ENCODE measurements at regions not wholly inside any gene's neighbourhood (a gene's known extent, or its start where the extent isn't known, plus 50 kb on each side); places are given as distances from the start of the nearest gene placed in this dataset.

GRCh38 chr9:86526021-86526420 lies 171.8 kb upstream of the TUT7 start (continued):
- TF ChIP-seq ZNF589 (CRISPR knock-in tag; IDR thresholded peaks at IDR 0.05; ENCODE audit: low read depth): no peak
- TF ChIP-seq VEZF1 (CRISPR knock-in tag; IDR thresholded peaks at IDR 0.05): no peak

- Histone ChIP-seq H3K27me3 (ENCODE audit: control insufficient read depth in 2 of 2, insufficient read depth in 2 of 2, low read length in 2 of 2) (no peaks in the 10 kb centered on the region), H3K9ac (ENCODE audit: insufficient read depth in 1 of 2, low read depth in 2 of 2, low read length in 2 of 2) (no peak overlapping the region), H3K27ac (ENCODE audit: extremely low read depth, low read depth, low read length) (no peak overlapping the region), H2AFZ (ENCODE audit: low read depth, low read length) (no peak overlapping the region), H3K9me3 (replicated peaks; ENCODE audit: control insufficient read depth, insufficient read depth, low read depth, low read length) (no peaks in the 10 kb centered on the region), H3K4me3 (no peak overlapping the region), H3K79me2 (ENCODE audit: control insufficient read depth, insufficient read depth, low read length) (no peaks in the 10 kb centered on the region), H3K4me2 (ENCODE audit: insufficient read depth, low read length) (no peak overlapping the region), H3K9me1 (ENCODE audit: control insufficient read depth, insufficient read depth, low read length) (no peaks in the 10 kb centered on the region), H3K4me1 (replicated peaks in 1 of 2; ENCODE audit: control insufficient read depth in 2 of 2, insufficient read depth in 2 of 2, low read length in 2 of 2) (no peaks in the 10 kb centered on the region), H3K36me3 (ENCODE audit: control insufficient read depth, insufficient read depth, low read length) (no peaks in the 10 kb centered on the region), H4K20me1 (replicated peaks; ENCODE audit: control insufficient read depth, insufficient read depth, low read length) (no peaks in the 10 kb centered on the region)
- ChIA-PET CTCF (ENCODE audit: low intra/inter-chr PET ratio) (no interaction called here), POLR2A (no interaction called here)
- intact Hi-C loops (cut with micrococcal nuclease) (no loop called here), in situ Hi-C loops (cut with MboI) (no loop called here)
- DNase-seq (ENCODE audit: extremely low read depth in 1 of 4, low spot score in 3 of 4): no peak
- FAIRE-seq: no peak
- ATAC-seq: no peak
- TF ChIP-seq ZSCAN32 (CRISPR knock-in tag; IDR thresholded peaks at IDR 0.05) (no peak), ZNF41 (CRISPR knock-in tag; conservative IDR thresholded peaks at IDR 0.05) (no peak), CREB3L1 (IDR thresholded peaks at IDR 0.05; ENCODE audit: borderline replicate concordance, low read depth) (no peak), SP2 (IDR thresholded peaks at IDR 0.05; ENCODE audit: extremely low read depth, low read depth, low read length, poor library complexity, severe bottlenecking) (no peak)
- 0% methylated on average over 4 of the region's 5 CpGs for WGBS (ENCODE audit: insufficient coverage, low coverage, missing lambda C conversion rate)
- no TSS peak for BruUV-seq (replicated peaks)
Observed at GRCh38 chr9:86525182-86525581, 171.0 kb upstream of the TUT7 start.

Measured in K562 (cell line).